Ovary (tissue), 7 donors: ENCODE measurements at regions not wholly inside any gene's neighbourhood (a gene's known extent, or its start where the extent isn't known, plus 50 kb on each side); places are given as distances from the start of the nearest gene placed in this dataset.

Source experiments
- DNase-seq, 5 donors: peaks; one replicate each; pipeline ENCODE4 v3.0.0-alpha.2; 2019 to 2020
- H3K27ac ChIP-seq, 2 donors: fragments of 200-600 bp; one replicate each; pipeline versions ENCODE4 v1.5.1 to v1.8.0; 2019 to 2022
- H3K27me3 ChIP-seq: fragments of 200-600 bp; one replicate; pipeline ENCODE4 v1.8.0; 2022
- H3K36me3 ChIP-seq: fragments of 200-600 bp; sonication (generic); one replicate; pipeline ENCODE4 v1.5.1; 2019
- H3K4me1 ChIP-seq: one replicate; pipeline ENCODE4 v1.8.1; 2013; ENCODE audit warnings: mild to moderate bottlenecking, moderate library complexity; ENCODE audit not compliant: insufficient read depth
- H3K4me3 ChIP-seq: fragments of 200-600 bp; sonication (generic); one replicate; pipeline ENCODE4 v1.5.1; 2017
- H3K9me3 ChIP-seq, 2 donors: fragments of 200-600 bp in 1 of 2; sonication (generic) in 1 of 2; one replicate each; pipeline versions ENCODE4 v1.5.1 to v1.8.1; 2013 to 2019; ENCODE audit warnings: mild to moderate bottlenecking in 1 of 2, moderate library complexity in 1 of 2
- CTCF ChIP-seq, 3 donors: fragments of 450-650 bp in 2 of 3; fragments of 200-600 bp in 1 of 3; IDR thresholded peaks; one replicate each; pipeline versions ENCODE4 v1.5.1 to v1.8.0; 2016 to 2022; ENCODE audit warnings: antibody characterized with exemption in 3 of 3, mild to moderate bottlenecking in 1 of 3
- EP300 ChIP-seq: sonication (generic); formaldehyde crosslinking; IDR thresholded peaks from one replicate; pipeline ENCODE4 v1.6.1; 2017; ENCODE audit warnings: antibody characterized with exemption
- POLR2A ChIP-seq: fragments of 450-650 bp; IDR thresholded peaks from one replicate; pipeline ENCODE4 v1.6.1; 2017; ENCODE audit warnings: antibody characterized with exemption, mild to moderate bottlenecking, moderate library complexity
- WGBS, 3 donors: extraction: QIAGEN DNeasy Blood & Tissue Kit in 1 of 3; methylation state at CpG; one replicate each; pipeline versions ENCODE4 v1.1.5 to v1.1.7; 2013 to 2017; 5-methylcytosine and 5-hydroxymethylcytosine counted together
- intact Hi-C, 4 donors: fragments of 100-400 bp; cut with DNase I; formaldehyde crosslinking; loops; one replicate each; pipeline versions ENCODE4 v1.11.0 to v1.15.1; 2022 to 2023
- donor health status: DM: no; HTN: no; CAD: no; lungs with moderate emphysema.
- donor health status: DM: no; HTN: no; CAD: no.
- donor health status: Bipolar disorder and iron deficiency.
- donor health status: DM: no; HTN: no; CAD: no.
- donor health status: DM: yes; HTN: yes; CAD: no.

- no peak overlapping the region for H3K27ac ChIP-seq
- H3K36me3 ChIP-seq: no peaks in the 10 kb centered on the region
- no peaks in the 10 kb centered on the region for H3K27me3 ChIP-seq
- H3K4me3 ChIP-seq: no peak overlapping the region
- WGBS, 3 donors: 89 to 92% (median 90%) methylated on average over 3 of the region's 3 CpGs
- no peak for TF ChIP-seq EP300
- no peak for TF ChIP-seq POLR2A
- no peak for TF ChIP-seq CTCF (IDR thresholded peaks at IDR 0.05)
- H3K4me1 ChIP-seq: no peaks in the 10 kb centered on the region
- DNase-seq: no peak
- intact Hi-C loops: no loop called here
- H3K9me3 ChIP-seq: no peaks in the 10 kb centered on the region
These were observed 375.8 kb downstream of the RBM43 start for GRCh38 chr2:150885774-150886386.

- H3K27ac ChIP-seq: no peak overlapping the region
- H3K4me1 ChIP-seq: no peaks in the 10 kb centered on the region
- intact Hi-C loops: no loop called here
- TF ChIP-seq CTCF (IDR thresholded peaks at IDR 0.05): no peak
- no peak for TF ChIP-seq EP300
- TF ChIP-seq POLR2A: no peak
- no peaks in the 10 kb centered on the region for H3K27me3 ChIP-seq
- WGBS, 3 donors: 78 to 95% (median 95%) methylated on average over 1 of the region's 1 CpG
- H3K4me3 ChIP-seq: no peak overlapping the region
- DNase-seq: no peak
- H3K9me3 ChIP-seq: no peaks in the 10 kb centered on the region
- H3K36me3 ChIP-seq: no peaks in the 10 kb centered on the region
These were observed 376.4 kb downstream of the RBM43 start for GRCh38 chr2:150885236-150885635.

GRCh38 chr2:150883613-150883895 lies 378.1 kb downstream of the RBM43 start:
- H3K27ac ChIP-seq: no peak overlapping the region
- H3K36me3 ChIP-seq: no peaks in the 10 kb centered on the region
- no peaks in the 10 kb centered on the region for H3K27me3 ChIP-seq
- no peaks in the 10 kb centered on the region for H3K9me3 ChIP-seq
- H3K4me3 ChIP-seq: no peak overlapping the region
- no peak for DNase-seq
- H3K4me1 ChIP-seq: no peaks in the 10 kb centered on the region
- TF ChIP-seq EP300 (no peak), POLR2A (no peak), CTCF (IDR thresholded peaks at IDR 0.05) (no peak)
- intact Hi-C loops: no loop called here

- no peak for DNase-seq
- no peak overlapping the region for H3K4me3 ChIP-seq
- intact Hi-C loops: no loop called here
- no peaks in the 10 kb centered on the region for H3K9me3 ChIP-seq
- 60 to 66% (median 62%) methylated on average over 7 of the region's 7 CpGs for WGBS, 3 donors
- H3K27me3 ChIP-seq: no peaks in the 10 kb centered on the region
- no peaks in the 10 kb centered on the region for H3K4me1 ChIP-seq
- no peak overlapping the region for H3K27ac ChIP-seq
- no peaks in the 10 kb centered on the region for H3K36me3 ChIP-seq
- TF ChIP-seq CTCF (IDR thresholded peaks at IDR 0.05) (no peak), POLR2A (no peak), EP300 (no peak)
These were observed 378.7 kb downstream of the RBM43 start for GRCh38 chr2:150882751-150883612.
